GM23248 (cell line): ENCODE measurements at regions not wholly inside any gene's neighbourhood (a gene's known extent, or its start where the extent isn't known, plus 50 kb on each side); places are given as distances from the start of the nearest gene placed in this dataset.

Experiments used
- DNase-seq: peaks from one replicate; pipeline ENCODE4 v3.0.0-alpha.2; 2015
- H2AFZ ChIP-seq: fragments of 200-600 bp; sonication (generic); 2 replicates; pipeline ENCODE4 v1.6.1; 2016; ENCODE audit warnings: antibody characterized with exemption
- H3F3A ChIP-seq: fragments of 200-600 bp; sonication (generic); 2 replicates; pipeline ENCODE4 v1.6.1; 2016; ENCODE audit warnings: mild to moderate bottlenecking, antibody characterized with exemption, mixed run types; ENCODE audit not compliant: insufficient read depth
- H3K27ac ChIP-seq: fragments of 200-600 bp; sonication (generic); 2 replicates; pipeline ENCODE4 v1.5.1; 2016; ENCODE audit warnings: mild to moderate bottlenecking
- H3K27me3 ChIP-seq: fragments of 200-600 bp; sonication (generic); replicated peaks from 2 replicates; pipeline ENCODE4 v1.6.1; 2016; ENCODE audit warnings: mild to moderate bottlenecking; ENCODE audit not compliant: insufficient read depth
- H3K36me3 ChIP-seq: fragments of 200-600 bp; sonication (generic); 2 replicates; pipeline ENCODE4 v1.6.1; 2016; ENCODE audit warnings: low read depth, mild to moderate bottlenecking
- H3K4me1 ChIP-seq: fragments of 200-600 bp; sonication (generic); 2 replicates; pipeline ENCODE4 v1.6.1; 2016; ENCODE audit warnings: mild to moderate bottlenecking; ENCODE audit not compliant: insufficient read depth
- H3K4me2 ChIP-seq: fragments of 200-600 bp; sonication (generic); one replicate; pipeline ENCODE4 v1.6.1; 2016; ENCODE audit warnings: mild to moderate bottlenecking; ENCODE audit not compliant: unreplicated experiment
- H3K4me3 ChIP-seq: fragments of 200-600 bp; sonication (generic); 2 replicates; pipeline ENCODE4 v1.5.1; 2016; ENCODE audit warnings: mild to moderate bottlenecking
- H3K79me2 ChIP-seq: fragments of 200-600 bp; sonication (generic); 2 replicates; pipeline ENCODE4 v1.6.1; 2016; ENCODE audit warnings: mild to moderate bottlenecking; ENCODE audit not compliant: insufficient read depth
- H3K9ac ChIP-seq: fragments of 200-600 bp; sonication (generic); 2 replicates; pipeline ENCODE4 v1.6.1; 2016; ENCODE audit warnings: mild to moderate bottlenecking
- H3K9me2 ChIP-seq: fragments of 200-600 bp; sonication (generic); 2 replicates; pipeline ENCODE4 v1.6.1; 2016; ENCODE audit warnings: mixed run types, mild to moderate bottlenecking, moderate library complexity; ENCODE audit not compliant: insufficient read depth
- H3K9me3 ChIP-seq: fragments of 200-600 bp; sonication (generic); one replicate; pipeline ENCODE4 v1.6.1; 2017; ENCODE audit warnings: low read depth
- H4K20me1 ChIP-seq: fragments of 200-600 bp; sonication (generic); 2 replicates; pipeline ENCODE4 v1.6.0; 2016; ENCODE audit not compliant: insufficient read depth
- EZH2 ChIP-seq: fragments of 200-600 bp; sonication (generic); IDR thresholded peaks from 2 replicates; pipeline ENCODE4 v1.6.1; 2018; ENCODE audit warnings: antibody characterized with exemption, mild to moderate bottlenecking; ENCODE audit not compliant: insufficient read depth, poor library complexity, severe bottlenecking
- EZH2phosphoT487 ChIP-seq: fragments of 200-600 bp; sonication (generic); IDR thresholded peaks from 2 replicates; pipeline ENCODE4 v1.6.1; 2018; ENCODE audit warnings: antibody characterized with exemption, moderate library complexity, mild to moderate bottlenecking, low read depth; ENCODE audit not compliant: insufficient read depth
- WGBS, 2 experiments: methylation state at CpG; one replicate each; pipeline ENCODE4 v1.1.6; 2015 to 2017; ENCODE audit warnings: low lambda C conversion rate in 2 of 2, low coverage in 1 of 2; ENCODE audit errors: missing lambda C conversion rate in 2 of 2; 5-methylcytosine and 5-hydroxymethylcytosine counted together
- in situ Hi-C: fragments of 300-500 bp; cut with MboI; formaldehyde crosslinking; loops from 2 replicates; pipeline ENCODE4 v1.15.0; 2020

GRCh38 chr2:191627518-191627917 lies 50.4 kb upstream of the NABP1 start:
- no peak for TF ChIP-seq EZH2phosphoT487
- TF ChIP-seq EZH2: no peak
- peaks cover 28% of the 10 kb centered on the region for H3K4me1 ChIP-seq
- DNase-seq: no peak
- H3K36me3 ChIP-seq: no peaks in the 10 kb centered on the region
- peaks cover 27% of the 10 kb centered on the region for H3F3A ChIP-seq
- in situ Hi-C loops: no loop called here
- no peak overlapping the region for H3K4me2 ChIP-seq
- no peak overlapping the region for H3K9ac ChIP-seq
- no peaks in the 10 kb centered on the region for H3K9me2 ChIP-seq
- H3K79me2 ChIP-seq: no peaks in the 10 kb centered on the region
- no peak overlapping the region for H3K27ac ChIP-seq
- WGBS, 2 experiments: 30 to 44% methylated on average over 1 of the region's 1 CpG
- H3K4me3 ChIP-seq: no peak overlapping the region
- H2AFZ ChIP-seq: no peak overlapping the region
- no peaks in the 10 kb centered on the region for H3K9me3 ChIP-seq
- no peaks in the 10 kb centered on the region for H4K20me1 ChIP-seq
- H3K27me3 ChIP-seq: no peaks in the 10 kb centered on the region
